GM18909 (cell line): ENCODE measurements at regions not wholly inside any gene's neighbourhood (a gene's known extent, or its start where the extent isn't known, plus 50 kb on each side); places are given as distances from the start of the nearest gene placed in this dataset.
"Not testable (repeated sequence)": the region's sequence is repeated elsewhere in the genome, so short reads cannot be mapped to it uniquely, and the experiment has no call there.

ENCODE experiments used
- ATAC-seq: cut with Tn5 transposase; IDR thresholded peaks from one replicate; pipeline ENCODE4 v1.9.1; 2021; ENCODE audit warnings: mild to moderate bottlenecking; ENCODE audit not compliant: unreplicated experiment, poor library complexity

DNA sequence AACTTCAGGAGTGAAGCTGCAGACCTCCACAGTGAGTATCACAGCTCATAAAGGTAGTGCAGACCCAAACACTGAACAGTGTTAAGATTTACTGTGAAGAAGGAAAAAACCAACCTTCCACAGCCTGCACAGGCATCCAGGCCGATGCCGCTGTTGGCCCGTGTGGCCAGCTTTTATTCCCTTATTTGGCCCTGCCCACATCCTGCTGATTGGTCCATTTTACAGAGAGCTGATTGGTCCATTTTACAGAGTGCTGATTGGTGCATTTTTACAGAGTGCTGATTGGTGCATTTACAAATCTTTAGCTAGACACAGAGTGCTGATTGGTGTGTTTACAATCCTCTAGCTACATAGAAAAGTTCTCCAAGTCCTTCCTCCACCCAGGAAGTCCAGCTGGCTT lies 49.9 kb upstream of the CHD2 start:
- not testable (repeated sequence) for ATAC-seq
